ENCODE measurements at regions not wholly inside any gene's neighbourhood (a gene's known extent, or its start where the extent isn't known, plus 50 kb on each side); places are given as distances from the start of the nearest gene placed in this dataset.
"Not testable (repeated sequence)": the region's sequence is repeated elsewhere in the genome, so short reads cannot be mapped to it uniquely, and the experiment has no call there.

- Mint-ChIP-seq H3K27ac (no peak overlapping the region), H3K4me1 (no peaks in the 10 kb centered on the region), H3K27me3 (no peaks in the 10 kb centered on the region), H3K36me3 (no peaks in the 10 kb centered on the region), H3K9me3 (peaks cover 0 to 3% (median 0%) of the 10 kb centered on the region in 7 donors), H3K4me3 (no peak overlapping the region)
- ATAC-seq (ENCODE audit: low read depth in 2 of 2) = no peak
- DNase-seq = no peak
Observed at GRCh38 chr7:109659261-109659660, 1089.6 kb downstream of the DNAJB9 start.

- DNase-seq (no peak), ATAC-seq (ENCODE audit: low read depth in 2 of 2) (no peak)
- no peak overlapping the region for H3K4me3 Mint-ChIP-seq
- no peaks in the 10 kb centered on the region for H3K4me1 Mint-ChIP-seq
- H3K27ac Mint-ChIP-seq = no peak overlapping the region
- peaks cover 0 to 3% (median 0%) of the 10 kb centered on the region in 7 donors for H3K9me3 Mint-ChIP-seq
- H3K36me3 Mint-ChIP-seq = no peaks in the 10 kb centered on the region
- no peaks in the 10 kb centered on the region for H3K27me3 Mint-ChIP-seq
Observed at GRCh38 chr7:109660401-109660800, 1090.7 kb downstream of the DNAJB9 start.

GRCh38 chr7:109663806-109664205, 1094.1 kb downstream of the DNAJB9 start:
- H3K36me3 Mint-ChIP-seq = no peaks in the 10 kb centered on the region
- no peak overlapping the region for H3K4me3 Mint-ChIP-seq
- no peak for ATAC-seq (ENCODE audit: low read depth in 2 of 2)
- DNase-seq = no peak
- peaks cover 0 to 10% (median 0%) of the 10 kb centered on the region in 7 donors for H3K9me3 Mint-ChIP-seq
- H3K4me1 Mint-ChIP-seq = no peaks in the 10 kb centered on the region
- H3K27me3 Mint-ChIP-seq = no peaks in the 10 kb centered on the region
- H3K27ac Mint-ChIP-seq = no peak overlapping the region

- not testable (repeated sequence) for H3K4me3 Mint-ChIP-seq; H3K36me3 Mint-ChIP-seq; H3K4me1 Mint-ChIP-seq; H3K9me3 Mint-ChIP-seq; H3K27me3 Mint-ChIP-seq; DNase-seq; ATAC-seq (ENCODE audit: low read depth in 2 of 2); H3K27ac Mint-ChIP-seq
Observed at GRCh38 chr7:109687269-109687668, 1117.6 kb downstream of the DNAJB9 start.

- not testable (repeated sequence) for H3K4me1 Mint-ChIP-seq; H3K36me3 Mint-ChIP-seq; H3K27ac Mint-ChIP-seq; H3K27me3 Mint-ChIP-seq; H3K4me3 Mint-ChIP-seq; ATAC-seq (ENCODE audit: low read depth in 2 of 2); DNase-seq
- H3K9me3 Mint-ChIP-seq = peaks cover 7 to 18% (median 10%) of the 10 kb centered on the region in 7 donors
Observed at GRCh38 chr7:109692613-109693012, 1122.9 kb downstream of the DNAJB9 start.

GRCh38 chr7:109694149-109695071, 1124.7 kb downstream of the DNAJB9 start:
- no peaks in the 10 kb centered on the region for H3K4me1 Mint-ChIP-seq
- H3K27ac Mint-ChIP-seq = no peak overlapping the region
- no peak overlapping the region for H3K4me3 Mint-ChIP-seq
- H3K9me3 Mint-ChIP-seq = peaks cover 6 to 20% (median 10%) of the 10 kb centered on the region in 7 donors
- no peak for DNase-seq
- H3K27me3 Mint-ChIP-seq = no peaks in the 10 kb centered on the region
- no peaks in the 10 kb centered on the region for H3K36me3 Mint-ChIP-seq
- ATAC-seq (ENCODE audit: low read depth in 2 of 2) = no peak

- Mint-ChIP-seq H3K27ac (no peak overlapping the region), H3K9me3 (peaks cover 6 to 20% (median 11%) of the 10 kb centered on the region in 7 donors), H3K36me3 (no peaks in the 10 kb centered on the region), H3K4me1 (no peaks in the 10 kb centered on the region), H3K27me3 (no peaks in the 10 kb centered on the region), H3K4me3 (no peak overlapping the region)
- no peak for ATAC-seq (ENCODE audit: low read depth in 2 of 2)
- DNase-seq = no peak
Observed at GRCh38 chr7:109695419-109695818, 1125.7 kb downstream of the DNAJB9 start.

- no peaks in the 10 kb centered on the region for H3K27me3 Mint-ChIP-seq
- H3K4me3 Mint-ChIP-seq = no peak overlapping the region
- no peak overlapping the region for H3K27ac Mint-ChIP-seq
- DNase-seq (no peak), ATAC-seq (ENCODE audit: low read depth in 2 of 2) (no peak)
- H3K36me3 Mint-ChIP-seq = no peaks in the 10 kb centered on the region
- H3K9me3 Mint-ChIP-seq = peaks cover 3 to 18% (median 11%) of the 10 kb centered on the region in 7 donors
- no peaks in the 10 kb centered on the region for H3K4me1 Mint-ChIP-seq
Observed at GRCh38 chr7:109696723-109697122, 1127.0 kb downstream of the DNAJB9 start.

- no peaks in the 10 kb centered on the region for H3K36me3 Mint-ChIP-seq
- H3K4me1 Mint-ChIP-seq = no peaks in the 10 kb centered on the region
- H3K9me3 Mint-ChIP-seq = peaks cover 0 to 15% (median 9%) of the 10 kb centered on the region in 7 donors
- no peaks in the 10 kb centered on the region for H3K27me3 Mint-ChIP-seq
- no peak overlapping the region for H3K4me3 Mint-ChIP-seq
- H3K27ac Mint-ChIP-seq = no peak overlapping the region
- DNase-seq = no peak
- no peak for ATAC-seq (ENCODE audit: low read depth in 2 of 2)
Observed at GRCh38 chr7:109699661-109700060, 1130.0 kb downstream of the DNAJB9 start.

- no peaks in the 10 kb centered on the region for H3K36me3 Mint-ChIP-seq
- ATAC-seq (ENCODE audit: low read depth in 2 of 2) = no peak
- H3K4me3 Mint-ChIP-seq = no peak overlapping the region
- H3K27me3 Mint-ChIP-seq = no peaks in the 10 kb centered on the region
- peaks cover 0 to 6% (median 3%) of the 10 kb centered on the region in 7 donors for H3K9me3 Mint-ChIP-seq
- DNase-seq = no peak
- no peaks in the 10 kb centered on the region for H3K4me1 Mint-ChIP-seq
- no peak overlapping the region for H3K27ac Mint-ChIP-seq
Observed at GRCh38 chr7:109713366-109713765, 1143.7 kb downstream of the DNAJB9 start.

- not testable (repeated sequence) for H3K27me3 Mint-ChIP-seq; DNase-seq; H3K36me3 Mint-ChIP-seq; H3K27ac Mint-ChIP-seq; H3K4me3 Mint-ChIP-seq; H3K4me1 Mint-ChIP-seq; ATAC-seq (ENCODE audit: low read depth in 2 of 2)
- peaks cover 0 to 13% (median 11%) of the 10 kb centered on the region in 7 donors for H3K9me3 Mint-ChIP-seq
Observed at GRCh38 chr7:109719359-109719758, 1149.7 kb downstream of the DNAJB9 start.

GRCh38 chr7:109734601-109735000, 1164.9 kb downstream of the DNAJB9 start:
- Mint-ChIP-seq H3K4me3 (no peak overlapping the region), H3K27me3 (no peaks in the 10 kb centered on the region), H3K4me1 (no peaks in the 10 kb centered on the region), H3K9me3 (peaks cover 0 to 11% (median 8%) of the 10 kb centered on the region in 7 donors), H3K27ac (no peak overlapping the region), H3K36me3 (no peaks in the 10 kb centered on the region)
- no peak for ATAC-seq (ENCODE audit: low read depth in 2 of 2)
- DNase-seq = no peak

- Mint-ChIP-seq H3K4me3 (no peak overlapping the region), H3K36me3 (no peaks in the 10 kb centered on the region), H3K27me3 (no peaks in the 10 kb centered on the region), H3K4me1 (no peaks in the 10 kb centered on the region), H3K27ac (no peak overlapping the region), H3K9me3 (peaks cover 0 to 11% (median 6%) of the 10 kb centered on the region in 7 donors)
- no peak for DNase-seq
- no peak for ATAC-seq (ENCODE audit: low read depth in 2 of 2)
Observed at GRCh38 chr7:109735881-109736280, 1166.2 kb downstream of the DNAJB9 start.

- DNase-seq (no peak), ATAC-seq (ENCODE audit: low read depth in 2 of 2) (no peak)
- Mint-ChIP-seq H3K27me3 (no peaks in the 10 kb centered on the region), H3K9me3 (peaks cover 0 to 11% (median 3%) of the 10 kb centered on the region in 7 donors), H3K4me3 (no peak overlapping the region), H3K4me1 (no peaks in the 10 kb centered on the region), H3K27ac (no peak overlapping the region), H3K36me3 (no peaks in the 10 kb centered on the region)
Observed at GRCh38 chr7:109745677-109746410, 1176.2 kb downstream of the DNAJB9 start.
